A549 (cell line): ENCODE measurements at regions not wholly inside any gene's neighbourhood (a gene's known extent, or its start where the extent isn't known, plus 50 kb on each side); places are given as distances from the start of the nearest gene placed in this dataset.

Experiments
- ATAC-seq, 2 experiments: fragments of 200-7000 bp in 1 of 2; fragments of >200 bp in 1 of 2; cut with Nextera tagmentation in 1 of 2; cut with Tn5 transposase in 1 of 2; 3 replicates each; pipeline versions ENCODE4 v1.8.0 to v1.9.1; 2018 to 2020; ENCODE audit warnings: mild to moderate bottlenecking in 1 of 2, moderate library complexity in 1 of 2
- CTCF ChIA-PET: fragments of 300-600 bp; sonication (Branson Sonifier 250); formaldehyde crosslinking; extraction: SDS; loops from one replicate; lab custom pipeline; 2021; ENCODE audit warnings: antibody characterized with exemption, inconsistent platforms; lab: Yijun Ruan, JAX
- POLR2A ChIA-PET: fragments of 350-600 bp; formaldehyde crosslinking; extraction: SDS; loops from one replicate; lab custom pipeline; 2021; ENCODE audit warnings: antibody characterized with exemption, inconsistent platforms; lab: Yijun Ruan, JAX
- DNase-seq, 2 experiments: peaks; one replicate each; pipeline versions ENCODE4 v3.0.0 to v3.0.0-alpha.2; 2011 to 2016; ENCODE audit warnings: low read depth in 1 of 2, low spot score in 1 of 2
- FAIRE-seq: peaks from 2 replicates; lab custom pipeline; 2011; peaks lifted over from hg19 to GRCh38; lab: Jason Lieb, UNC
- H3K27ac ChIP-seq, 2 experiments: fragments of >200 bp; sonication (Bioruptor Twin); formaldehyde crosslinking; 3 replicates each; pipeline ENCODE4 v1.5.1; 2016 to 2017
- H3K4me1 ChIP-seq: fragments of >200 bp; sonication (Bioruptor Twin); formaldehyde crosslinking; 3 replicates; pipeline ENCODE4 v1.6.1; 2016
- H3K4me2 ChIP-seq: fragments of >200 bp; sonication (Bioruptor Twin); formaldehyde crosslinking; 3 replicates; pipeline ENCODE4 v1.6.1; 2016
- H3K4me3 ChIP-seq: fragments of >200 bp; sonication (Bioruptor Twin); formaldehyde crosslinking; 3 replicates; pipeline ENCODE4 v1.5.1; 2016
- H3K9me3 ChIP-seq: fragments of >200 bp; sonication (Bioruptor Twin); formaldehyde crosslinking; 3 replicates; pipeline ENCODE4 v1.6.1; 2016
- BHLHE40 ChIP-seq: IDR thresholded peaks from 2 replicates; pipeline ENCODE4 v1.6.1; 2012; ENCODE audit warnings: low read depth, low read length, inconsistent platforms
- E2F6 ChIP-seq: IDR thresholded peaks from 2 replicates; pipeline ENCODE4 v1.6.1; 2012; ENCODE audit warnings: low read depth, borderline replicate concordance
- EHMT2 ChIP-seq: fragments of 200-600 bp; sonication (generic); IDR thresholded peaks from 2 replicates; pipeline ENCODE4 v1.6.1; 2016; ENCODE audit warnings: antibody characterized with exemption, low read depth, mild to moderate bottlenecking, moderate library complexity
- ELK1 ChIP-seq: fragments of 150-350 bp; IDR thresholded peaks from 2 replicates; pipeline ENCODE4 v1.6.1; 2014; ENCODE audit warnings: low read depth, mild to moderate bottlenecking, low read length
- ESRRA ChIP-seq: fragments of 150-350 bp; IDR thresholded peaks from 2 replicates; pipeline ENCODE4 v1.6.1; 2014; ENCODE audit warnings: mild to moderate bottlenecking, low read length, borderline replicate concordance
- FOSB ChIP-seq: fragments of 250-450 bp; sonication (Bioruptor Pico); IDR thresholded peaks from 2 replicates; pipeline ENCODE4 v1.5.0; 2020; ENCODE audit warnings: mild to moderate bottlenecking, moderate library complexity
- GATA3 ChIP-seq: IDR thresholded peaks from 2 replicates; pipeline ENCODE4 v1.6.1; 2012; ENCODE audit warnings: borderline replicate concordance
- HOXB13 ChIP-seq: fragments of 250-450 bp; sonication (Bioruptor Pico); IDR thresholded peaks from 2 replicates; pipeline ENCODE4 v1.5.0; 2020; ENCODE audit warnings: low read depth, mild to moderate bottlenecking, moderate library complexity
- KDM1A ChIP-seq: fragments of 200-600 bp; sonication (generic); IDR thresholded peaks from 2 replicates; pipeline ENCODE4 v1.6.1; 2016; ENCODE audit warnings: low read depth, mild to moderate bottlenecking
- MAFK ChIP-seq: fragments of 450-650 bp; IDR thresholded peaks from 2 replicates; pipeline ENCODE4 v1.6.1; 2014; ENCODE audit not compliant: partially characterized antibody
- NR3C1 ChIP-seq: fragments of >200 bp; sonication (Bioruptor Twin); formaldehyde crosslinking; IDR thresholded peaks from 3 replicates; pipeline ENCODE4 v1.6.1; 2017
- POLR2A ChIP-seq: IDR thresholded peaks from 2 replicates; pipeline ENCODE4 v1.6.1; 2012; ENCODE audit warnings: mild to moderate bottlenecking, low read length
- RARB ChIP-seq: fragments of 250-450 bp; sonication (Bioruptor Pico); IDR thresholded peaks from 2 replicates; pipeline ENCODE4 v1.8.0; 2021; ENCODE audit warnings: mild to moderate bottlenecking, moderate library complexity
- RCOR1 ChIP-seq: fragments of 150-350 bp; IDR thresholded peaks from 2 replicates; pipeline ENCODE4 v1.6.1; 2014; ENCODE audit warnings: antibody characterized with exemption, low read length, low read depth
- REST ChIP-seq: fragments of 200-600 bp; sonication (generic); IDR thresholded peaks from 2 replicates; pipeline ENCODE4 v1.6.1; 2016; ENCODE audit warnings: antibody characterized with exemption, mild to moderate bottlenecking, moderate library complexity
- RNF2 ChIP-seq: fragments of 200-600 bp; sonication (generic); IDR thresholded peaks from 2 replicates; pipeline ENCODE4 v1.6.1; 2016; ENCODE audit warnings: low read depth, mild to moderate bottlenecking, antibody characterized with exemption, moderate library complexity, borderline replicate concordance
- SMC3 ChIP-seq: fragments of >200 bp; sonication (Bioruptor Twin); formaldehyde crosslinking; IDR thresholded peaks from 3 replicates; pipeline ENCODE4 v1.6.1; 2018; ENCODE audit warnings: inconsistent platforms
- SREBF2 ChIP-seq: fragments of 450-650 bp; IDR thresholded peaks from 2 replicates; pipeline ENCODE4 v1.6.1; 2014; ENCODE audit warnings: mild to moderate bottlenecking, moderate library complexity
- TFCP2L1 ChIP-seq: fragments of 250-450 bp; sonication (Bioruptor Pico); IDR thresholded peaks from 2 replicates; pipeline ENCODE4 v1.5.0; 2021; ENCODE audit warnings: mild to moderate bottlenecking
- ZNF302 ChIP-seq: fragments of 250-450 bp; sonication (Bioruptor Pico); IDR thresholded peaks from 2 replicates; pipeline ENCODE4 v1.9.0; 2021; ENCODE audit warnings: inconsistent platforms, mild to moderate bottlenecking, moderate library complexity
- WGBS: methylation state at CpG from one replicate; pipeline ENCODE4 v1.1.6; 2017; ENCODE audit errors: missing lambda C conversion rate; 5-methylcytosine and 5-hydroxymethylcytosine counted together

- Histone ChIP-seq H3K9me3 (no peaks in the 10 kb centered on the region), H3K4me1 (no peaks in the 10 kb centered on the region), H3K4me2 (no peak overlapping the region), H3K27ac (no peak overlapping the region), H3K4me3 (no peak overlapping the region)
- CTCF ChIA-PET: interaction anchor here (6.1 kb wide), 1 partner anchor 153 kb away, joined by 24 read pairs; the partner anchor contains the start of gene LINGO1
- POLR2A ChIA-PET: no interaction called here
- no peak for DNase-seq
- TF ChIP-seq BHLHE40 (no peak), SMC3 (no peak), FOSB (CRISPR knock-in tag) (no peak), ELK1 (no peak), NR3C1 (no peak), RNF2 (no peak), HOXB13 (CRISPR knock-in tag) (no peak), ESRRA (no peak), POLR2A (no peak)
- ATAC-seq: no peak
- 76% methylated on average over 12 of the region's 12 CpGs for WGBS
- no peak for FAIRE-seq
These were observed 154.2 kb upstream of the LINGO1 start for GRCh38 chr15:77786956-77787355.

GRCh38 chr15:77786181-77786890, 153.6 kb upstream of the LINGO1 start:
- DNase-seq: no peak
- TF ChIP-seq SMC3 (no peak), E2F6 (no peak), GATA3 (no peak), RCOR1 (no peak), EHMT2 (no peak), KDM1A (no peak), MAFK (no peak), HOXB13 (CRISPR knock-in tag) (no peak), RARB (CRISPR knock-in tag) (no peak), TFCP2L1 (CRISPR knock-in tag) (no peak), SREBF2 (no peak), REST (no peak), ZNF302 (CRISPR knock-in tag) (no peak)
- WGBS: 43% methylated on average over 11 of the region's 11 CpGs
- no peak for FAIRE-seq
- no peak overlapping the region for H3K27ac ChIP-seq
- no peak overlapping the region for H3K4me3 ChIP-seq
- H3K4me1 ChIP-seq: no peaks in the 10 kb centered on the region
- H3K4me2 ChIP-seq: no peak overlapping the region
- CTCF ChIA-PET: interaction anchor here (1.3 to 6.1 kb wide), 2 partner anchors 22 to 153 kb away, joined by 4 to 24 read pairs; partner anchors contain the start of gene LINGO1
- ATAC-seq: no peak
- POLR2A ChIA-PET: no interaction called here
- H3K9me3 ChIP-seq: no peaks in the 10 kb centered on the region
